WTC11 (cell line): ENCODE measurements at regions not wholly inside any gene's neighbourhood (a gene's known extent, or its start where the extent isn't known, plus 50 kb on each side); places are given as distances from the start of the nearest gene placed in this dataset.

ENCODE experiments used
- ATAC-seq: fragments of 200-7000 bp; cut with Tn5 transposase; 2 replicates; pipeline ENCODE4 v1.10.0; 2021; ENCODE audit warnings: mild to moderate bottlenecking, moderate library complexity
- CTCF ChIA-PET: fragments of 300-600 bp; sonication (Branson Sonifier 250); formaldehyde crosslinking; loops from one replicate; lab custom pipeline; 2021; ENCODE audit warnings: antibody characterized with exemption; lab: Charles Lee
- POLR2A ChIA-PET: fragments of 350-600 bp; sonication (Branson Sonifier 250); formaldehyde crosslinking; loops from one replicate; lab custom pipeline; 2021; ENCODE audit warnings: antibody characterized with exemption; lab: Charles Lee
- DNase-seq: peaks from one replicate; pipeline ENCODE4 v3.0.0; 2021; ENCODE audit warnings: low spot score
- H3K27ac Mint-ChIP-seq: 2 replicates; pipeline ENCODE4 v1.8.0; 2021; ENCODE audit warnings: mixed read lengths
- H3K27me3 Mint-ChIP-seq: 2 replicates; pipeline ENCODE4 v1.8.0; 2021; ENCODE audit warnings: low read depth, mild to moderate bottlenecking, moderate library complexity, mixed read lengths
- H3K36me3 Mint-ChIP-seq: 2 replicates; pipeline ENCODE4 v1.8.0; 2021; ENCODE audit warnings: mixed read lengths
- H3K4me1 Mint-ChIP-seq: 2 replicates; pipeline ENCODE4 v1.8.0; 2022; ENCODE audit warnings: mixed read lengths
- H3K4me3 Mint-ChIP-seq: 2 replicates; pipeline ENCODE4 v1.8.0; 2021; ENCODE audit warnings: mild to moderate bottlenecking, moderate library complexity, mixed read lengths
- H3K9me3 Mint-ChIP-seq: 2 replicates; pipeline ENCODE4 v1.8.0; 2021; ENCODE audit warnings: mixed read lengths
- EMX1 ChIP-seq: fragments of 250-450 bp; sonication (Bioruptor Pico); IDR thresholded peaks from 2 replicates; pipeline ENCODE4 v1.8.0; 2021; ENCODE audit warnings: mild to moderate bottlenecking
- ETV6 ChIP-seq: sonication (generic); formaldehyde crosslinking; IDR thresholded peaks from 2 replicates; pipeline ENCODE4 v1.8.1; 2022; ENCODE audit warnings: mild to moderate bottlenecking, missing genetic modification reagents
- FOXJ3 ChIP-seq: sonication (generic); formaldehyde crosslinking; IDR thresholded peaks from 2 replicates; pipeline ENCODE4 v1.9.0; 2021; ENCODE audit warnings: missing genetic modification reagents, mild to moderate bottlenecking, borderline replicate concordance
- FOXK1 ChIP-seq: sonication (generic); formaldehyde crosslinking; IDR thresholded peaks from 2 replicates; pipeline ENCODE4 v1.8.0; 2022; ENCODE audit warnings: mild to moderate bottlenecking, moderate library complexity, missing genetic modification reagents
- GABPB1 ChIP-seq: sonication (generic); formaldehyde crosslinking; IDR thresholded peaks from 2 replicates; pipeline ENCODE4 v1.8.1; 2023; ENCODE audit warnings: mild to moderate bottlenecking, missing genetic modification reagents
- JAZF1 ChIP-seq: fragments of 250-450 bp; sonication (Bioruptor Pico); IDR thresholded peaks from 2 replicates; pipeline ENCODE4 v1.9.0; 2021; ENCODE audit warnings: moderate library complexity, mild to moderate bottlenecking, inconsistent platforms
- JUN ChIP-seq: sonication (generic); formaldehyde crosslinking; IDR thresholded peaks from 2 replicates; pipeline ENCODE4 v1.8.0; 2023; ENCODE audit warnings: mild to moderate bottlenecking, missing genetic modification reagents
- MYBL2 ChIP-seq: sonication (generic); formaldehyde crosslinking; IDR thresholded peaks from 2 replicates; pipeline ENCODE4 v1.8.1; 2023; ENCODE audit warnings: mild to moderate bottlenecking, moderate library complexity, missing genetic modification reagents
- NR2C2 ChIP-seq: sonication (generic); formaldehyde crosslinking; IDR thresholded peaks from 2 replicates; pipeline ENCODE4 v1.8.0; 2022; ENCODE audit warnings: mild to moderate bottlenecking, missing genetic modification reagents
- RELA ChIP-seq: sonication (generic); formaldehyde crosslinking; IDR thresholded peaks from 2 replicates; pipeline ENCODE4 v1.8.1; 2022; ENCODE audit warnings: missing genetic modification reagents, mild to moderate bottlenecking, borderline replicate concordance
- SOX15 ChIP-seq: fragments of 250-450 bp; sonication (Bioruptor Pico); IDR thresholded peaks from 2 replicates; pipeline ENCODE4 v1.9.0; 2021; ENCODE audit warnings: mild to moderate bottlenecking
- TP53 ChIP-seq: sonication (generic); formaldehyde crosslinking; IDR thresholded peaks from 2 replicates; pipeline ENCODE4 v1.8.1; 2023; ENCODE audit warnings: mild to moderate bottlenecking, missing genetic modification reagents
- ZNF138 ChIP-seq: sonication (generic); formaldehyde crosslinking; conservative IDR thresholded peaks from 2 replicates; pipeline ENCODE4 v1.8.1; 2022; ENCODE audit warnings: mild to moderate bottlenecking, moderate library complexity, missing genetic modification reagents
- ZNF219 ChIP-seq: sonication (generic); formaldehyde crosslinking; IDR thresholded peaks from 2 replicates; pipeline ENCODE4 v1.8.0; 2023; ENCODE audit warnings: missing genetic modification reagents, mild to moderate bottlenecking, borderline replicate concordance
- ZNF263 ChIP-seq: sonication (generic); formaldehyde crosslinking; IDR thresholded peaks from 2 replicates; pipeline ENCODE4 v1.8.1; 2022; ENCODE audit warnings: low read depth, mild to moderate bottlenecking, moderate library complexity, missing genetic modification reagents
- ZNF423 ChIP-seq: fragments of 250-450 bp; sonication (Bioruptor Pico); IDR thresholded peaks from 2 replicates; pipeline ENCODE4 v2.1.2; 2022; ENCODE audit warnings: mild to moderate bottlenecking, moderate library complexity
- TF ChIP-seq, protein P1 (sequence below): sonication (generic); formaldehyde crosslinking; IDR thresholded peaks from 2 replicates; pipeline ENCODE4 v1.8.1; 2023; ENCODE audit warnings: mild to moderate bottlenecking, missing genetic modification reagents, moderate library complexity
- TF ChIP-seq, protein P2 (sequence below): sonication (generic); formaldehyde crosslinking; IDR thresholded peaks from 2 replicates; pipeline ENCODE4 v1.8.1; 2023; ENCODE audit warnings: mild to moderate bottlenecking, moderate library complexity, missing genetic modification reagents
- TF ChIP-seq, protein P3 (sequence below): sonication (generic); formaldehyde crosslinking; conservative IDR thresholded peaks from 2 replicates; pipeline ENCODE4 v1.8.1; 2022; ENCODE audit warnings: mild to moderate bottlenecking, missing genetic modification reagents
- TF ChIP-seq, protein P4 (sequence below): sonication (generic); formaldehyde crosslinking; IDR thresholded peaks from 2 replicates; pipeline ENCODE4 v1.8.0; 2023; ENCODE audit warnings: missing genetic modification reagents
- TF ChIP-seq, protein P5 (sequence below): fragments of 250-450 bp; sonication (Bioruptor Pico); IDR thresholded peaks from 2 replicates; pipeline ENCODE4 v1.8.0; 2021; ENCODE audit warnings: mild to moderate bottlenecking
- TF ChIP-seq, protein P6 (sequence below): fragments of 250-450 bp; sonication (Bioruptor Pico); conservative IDR thresholded peaks from 2 replicates; pipeline ENCODE4 v1.9.0; 2021; ENCODE audit warnings: mild to moderate bottlenecking
- TF ChIP-seq, protein P7 (sequence below): sonication (generic); formaldehyde crosslinking; IDR thresholded peaks from 2 replicates; pipeline ENCODE4 v1.8.0; 2022; ENCODE audit warnings: mild to moderate bottlenecking, missing genetic modification reagents
- TF ChIP-seq, protein P8 (sequence below): sonication (generic); formaldehyde crosslinking; IDR thresholded peaks from 2 replicates; pipeline ENCODE4 v1.8.0; 2023; ENCODE audit warnings: mild to moderate bottlenecking, missing genetic modification reagents

DNA sequence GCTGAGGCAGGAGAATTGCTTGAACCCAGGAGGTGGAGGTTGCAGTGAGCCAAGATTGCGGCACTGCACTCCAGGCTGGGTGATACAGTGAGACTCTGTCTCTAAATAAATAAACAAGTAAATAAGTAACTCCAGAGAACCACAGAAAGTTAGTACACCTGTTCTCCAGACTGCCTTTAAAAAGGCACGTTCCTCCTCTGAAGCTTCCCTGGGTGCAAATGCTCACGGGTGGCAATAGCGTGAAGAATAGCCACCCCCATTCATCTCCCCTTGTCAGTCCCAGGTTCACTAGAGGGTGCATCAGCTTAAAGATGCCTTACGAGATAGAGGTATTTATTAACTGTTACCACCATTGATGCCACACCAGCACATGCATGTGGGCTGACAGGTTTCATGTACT lies 64.3 kb upstream of the RTN4 start:
- TF ChIP-seq, protein P1, sequence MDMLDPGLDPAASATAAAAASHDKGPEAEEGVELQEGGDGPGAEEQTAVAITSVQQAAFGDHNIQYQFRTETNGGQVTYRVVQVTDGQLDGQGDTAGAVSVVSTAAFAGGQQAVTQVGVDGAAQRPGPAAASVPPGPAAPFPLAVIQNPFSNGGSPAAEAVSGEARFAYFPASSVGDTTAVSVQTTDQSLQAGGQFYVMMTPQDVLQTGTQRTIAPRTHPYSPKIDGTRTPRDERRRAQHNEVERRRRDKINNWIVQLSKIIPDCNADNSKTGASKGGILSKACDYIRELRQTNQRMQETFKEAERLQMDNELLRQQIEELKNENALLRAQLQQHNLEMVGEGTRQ (CRISPR knock-in tag) = no peak
- TF ChIP-seq, protein P2, sequence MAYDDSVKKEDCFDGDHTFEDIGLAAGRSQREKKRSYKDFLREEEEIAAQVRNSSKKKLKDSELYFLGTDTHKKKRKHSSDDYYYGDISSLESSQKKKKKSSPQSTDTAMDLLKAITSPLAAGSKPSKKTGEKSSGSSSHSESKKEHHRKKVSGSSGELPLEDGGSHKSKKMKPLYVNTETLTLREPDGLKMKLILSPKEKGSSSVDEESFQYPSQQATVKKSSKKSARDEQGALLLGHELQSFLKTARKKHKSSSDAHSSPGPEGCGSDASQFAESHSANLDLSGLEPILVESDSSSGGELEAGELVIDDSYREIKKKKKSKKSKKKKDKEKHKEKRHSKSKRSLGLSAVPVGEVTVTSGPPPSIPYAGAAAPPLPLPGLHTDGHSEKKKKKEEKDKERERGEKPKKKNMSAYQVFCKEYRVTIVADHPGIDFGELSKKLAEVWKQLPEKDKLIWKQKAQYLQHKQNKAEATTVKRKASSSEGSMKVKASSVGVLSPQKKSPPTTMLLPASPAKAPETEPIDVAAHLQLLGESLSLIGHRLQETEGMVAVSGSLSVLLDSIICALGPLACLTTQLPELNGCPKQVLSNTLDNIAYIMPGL (CRISPR knock-in tag) = no peak
- TF ChIP-seq JAZF1 (CRISPR knock-in tag) (no peak), EMX1 (CRISPR knock-in tag) (no peak), ETV6 (CRISPR knock-in tag) (no peak), RELA (CRISPR knock-in tag) (no peak), SOX15 (CRISPR knock-in tag) (no peak), GABPB1 (CRISPR knock-in tag) (no peak), TP53 (CRISPR knock-in tag) (no peak), FOXJ3 (CRISPR knock-in tag) (no peak), ZNF138 (CRISPR knock-in tag) (no peak), MYBL2 (CRISPR knock-in tag) (no peak), ZNF219 (CRISPR knock-in tag) (no peak), NR2C2 (CRISPR knock-in tag) (no peak)
- TF ChIP-seq, protein P3, sequence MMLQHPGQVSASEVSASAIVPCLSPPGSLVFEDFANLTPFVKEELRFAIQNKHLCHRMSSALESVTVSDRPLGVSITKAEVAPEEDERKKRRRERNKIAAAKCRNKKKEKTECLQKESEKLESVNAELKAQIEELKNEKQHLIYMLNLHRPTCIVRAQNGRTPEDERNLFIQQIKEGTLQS (CRISPR knock-in tag) = no peak
- TF ChIP-seq, protein P4, sequence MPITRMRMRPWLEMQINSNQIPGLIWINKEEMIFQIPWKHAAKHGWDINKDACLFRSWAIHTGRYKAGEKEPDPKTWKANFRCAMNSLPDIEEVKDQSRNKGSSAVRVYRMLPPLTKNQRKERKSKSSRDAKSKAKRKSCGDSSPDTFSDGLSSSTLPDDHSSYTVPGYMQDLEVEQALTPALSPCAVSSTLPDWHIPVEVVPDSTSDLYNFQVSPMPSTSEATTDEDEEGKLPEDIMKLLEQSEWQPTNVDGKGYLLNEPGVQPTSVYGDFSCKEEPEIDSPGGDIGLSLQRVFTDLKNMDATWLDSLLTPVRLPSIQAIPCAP (CRISPR knock-in tag) = no peak
- ATAC-seq (no peak), DNase-seq (no peak)
- Mint-ChIP-seq H3K27me3 (no peaks in the 10 kb centered on the region), H3K27ac (no peak overlapping the region), H3K9me3 (no peaks in the 10 kb centered on the region), H3K36me3 (no peaks in the 10 kb centered on the region), H3K4me3 (no peak overlapping the region), H3K4me1 (peaks cover 26% of the 10 kb centered on the region)
- CTCF ChIA-PET = no interaction called here
- POLR2A ChIA-PET = no interaction called here

DNA sequence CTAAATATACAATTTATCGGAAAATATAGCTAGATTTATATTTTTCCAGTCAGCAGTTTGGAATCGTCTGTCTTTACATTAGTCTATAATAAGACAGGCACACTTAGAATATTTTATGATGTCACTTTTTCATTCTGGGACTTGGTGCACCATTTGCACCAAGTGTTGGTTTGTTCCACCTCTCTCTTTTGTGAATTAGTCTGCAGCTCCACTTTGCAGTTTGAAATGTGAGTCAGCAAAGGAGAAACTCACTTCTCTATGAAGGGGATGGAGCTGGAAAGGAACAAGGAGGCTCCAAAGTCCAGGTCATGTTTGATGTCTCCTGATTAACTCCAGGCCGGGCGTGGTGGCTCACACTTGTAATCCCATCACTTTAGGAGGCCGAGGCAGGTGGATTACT lies 63.8 kb upstream of the RTN4 start:
- Mint-ChIP-seq H3K4me3 (no peak overlapping the region), H3K27ac (no peak overlapping the region), H3K27me3 (no peaks in the 10 kb centered on the region), H3K36me3 (no peaks in the 10 kb centered on the region), H3K9me3 (no peaks in the 10 kb centered on the region), H3K4me1 (peaks cover 21% of the 10 kb centered on the region)
- DNase-seq (no peak), ATAC-seq (no peak)
- TF ChIP-seq ZNF423 (CRISPR knock-in tag) (no peak), MYBL2 (CRISPR knock-in tag) (no peak), SOX15 (CRISPR knock-in tag) (no peak), JUN (CRISPR knock-in tag) (no peak), FOXK1 (CRISPR knock-in tag) (no peak), ZNF263 (no peak)
- TF ChIP-seq, protein P5, sequence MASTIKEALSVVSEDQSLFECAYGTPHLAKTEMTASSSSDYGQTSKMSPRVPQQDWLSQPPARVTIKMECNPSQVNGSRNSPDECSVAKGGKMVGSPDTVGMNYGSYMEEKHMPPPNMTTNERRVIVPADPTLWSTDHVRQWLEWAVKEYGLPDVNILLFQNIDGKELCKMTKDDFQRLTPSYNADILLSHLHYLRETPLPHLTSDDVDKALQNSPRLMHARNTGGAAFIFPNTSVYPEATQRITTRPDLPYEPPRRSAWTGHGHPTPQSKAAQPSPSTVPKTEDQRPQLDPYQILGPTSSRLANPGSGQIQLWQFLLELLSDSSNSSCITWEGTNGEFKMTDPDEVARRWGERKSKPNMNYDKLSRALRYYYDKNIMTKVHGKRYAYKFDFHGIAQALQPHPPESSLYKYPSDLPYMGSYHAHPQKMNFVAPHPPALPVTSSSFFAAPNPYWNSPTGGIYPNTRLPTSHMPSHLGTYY (CRISPR knock-in tag) = no peak
- TF ChIP-seq, protein P6, sequence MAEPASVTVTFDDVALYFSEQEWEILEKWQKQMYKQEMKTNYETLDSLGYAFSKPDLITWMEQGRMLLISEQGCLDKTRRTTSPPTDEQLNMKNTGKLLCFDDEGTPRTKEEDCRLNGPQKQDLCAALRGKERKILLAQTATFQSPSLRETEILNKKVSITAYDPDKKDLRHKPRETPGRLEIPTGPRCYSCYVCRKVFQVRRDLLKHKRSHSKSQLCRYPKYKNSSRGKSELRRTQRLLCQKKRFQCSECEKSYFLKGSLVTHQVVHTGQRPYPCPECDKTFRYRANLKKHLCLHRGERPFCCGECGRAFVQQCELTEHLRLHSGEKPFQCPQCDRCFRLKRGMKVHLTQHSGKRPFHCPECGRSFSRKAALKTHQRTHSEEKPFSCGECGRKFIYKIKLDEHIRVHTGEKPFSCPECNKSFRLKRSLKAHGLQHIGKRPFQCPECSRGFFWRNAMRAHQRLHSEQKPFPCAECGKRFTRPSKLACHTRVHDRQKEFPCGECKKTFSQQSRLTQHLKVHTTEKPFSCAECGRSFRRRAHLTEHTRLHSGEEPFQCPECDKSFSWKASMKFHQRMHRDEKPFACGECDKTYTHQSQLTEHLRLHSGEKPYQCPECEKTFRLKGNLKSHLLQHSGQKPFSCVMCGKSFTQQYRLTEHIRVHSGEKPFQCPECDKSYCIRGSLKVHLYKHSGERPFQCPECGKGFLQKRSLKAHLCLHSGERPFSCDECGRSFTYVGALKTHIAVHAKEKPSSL (CRISPR knock-in tag) = no peak
- TF ChIP-seq, protein P7, sequence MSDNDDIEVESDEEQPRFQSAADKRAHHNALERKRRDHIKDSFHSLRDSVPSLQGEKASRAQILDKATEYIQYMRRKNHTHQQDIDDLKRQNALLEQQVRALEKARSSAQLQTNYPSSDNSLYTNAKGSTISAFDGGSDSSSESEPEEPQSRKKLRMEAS (CRISPR knock-in tag) = no peak
- TF ChIP-seq, protein P8, sequence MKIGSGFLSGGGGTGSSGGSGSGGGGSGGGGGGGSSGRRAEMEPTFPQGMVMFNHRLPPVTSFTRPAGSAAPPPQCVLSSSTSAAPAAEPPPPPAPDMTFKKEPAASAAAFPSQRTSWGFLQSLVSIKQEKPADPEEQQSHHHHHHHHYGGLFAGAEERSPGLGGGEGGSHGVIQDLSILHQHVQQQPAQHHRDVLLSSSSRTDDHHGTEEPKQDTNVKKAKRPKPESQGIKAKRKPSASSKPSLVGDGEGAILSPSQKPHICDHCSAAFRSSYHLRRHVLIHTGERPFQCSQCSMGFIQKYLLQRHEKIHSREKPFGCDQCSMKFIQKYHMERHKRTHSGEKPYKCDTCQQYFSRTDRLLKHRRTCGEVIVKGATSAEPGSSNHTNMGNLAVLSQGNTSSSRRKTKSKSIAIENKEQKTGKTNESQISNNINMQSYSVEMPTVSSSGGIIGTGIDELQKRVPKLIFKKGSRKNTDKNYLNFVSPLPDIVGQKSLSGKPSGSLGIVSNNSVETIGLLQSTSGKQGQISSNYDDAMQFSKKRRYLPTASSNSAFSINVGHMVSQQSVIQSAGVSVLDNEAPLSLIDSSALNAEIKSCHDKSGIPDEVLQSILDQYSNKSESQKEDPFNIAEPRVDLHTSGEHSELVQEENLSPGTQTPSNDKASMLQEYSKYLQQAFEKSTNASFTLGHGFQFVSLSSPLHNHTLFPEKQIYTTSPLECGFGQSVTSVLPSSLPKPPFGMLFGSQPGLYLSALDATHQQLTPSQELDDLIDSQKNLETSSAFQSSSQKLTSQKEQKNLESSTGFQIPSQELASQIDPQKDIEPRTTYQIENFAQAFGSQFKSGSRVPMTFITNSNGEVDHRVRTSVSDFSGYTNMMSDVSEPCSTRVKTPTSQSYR (CRISPR knock-in tag) = no peak
- ChIA-PET POLR2A (no interaction called here), CTCF (no interaction called here)
